BE2C (cell line): ENCODE measurements at regions not wholly inside any gene's neighbourhood (a gene's known extent, or its start where the extent isn't known, plus 50 kb on each side); places are given as distances from the start of the nearest gene placed in this dataset.

ENCODE experiments used
- DNase-seq: peaks from one replicate; pipeline ENCODE4 v3.0.0-alpha.2; 2020
- H3K27me3 ChIP-seq: fragments of 250-450 bp; sonication (Bioruptor Pico); 2 replicates; pipeline ENCODE4 v1.5.1; 2020; ENCODE audit warnings: mild to moderate bottlenecking
- H3K36me3 ChIP-seq: fragments of 250-450 bp; sonication (Bioruptor Pico); 2 replicates; pipeline ENCODE4 v1.5.1; 2020; ENCODE audit warnings: mild to moderate bottlenecking
- H3K4me1 ChIP-seq: fragments of 250-450 bp; sonication (Bioruptor Pico); 2 replicates; pipeline ENCODE4 v1.5.1; 2020
- H3K4me3 ChIP-seq: 2 replicates; pipeline ENCODE4 v1.5.1; 2011; ENCODE audit warnings: low read depth, low read length
- H3K9me3 ChIP-seq: fragments of 250-450 bp; sonication (Bioruptor Pico); 2 replicates; pipeline ENCODE4 v1.5.1; 2020
- TF ChIP-seq, protein P1 (sequence below): IDR thresholded peaks from 2 replicates; pipeline ENCODE4 v1.5.1; 2012; ENCODE audit warnings: mild to moderate bottlenecking, low read depth, low read length

DNA sequence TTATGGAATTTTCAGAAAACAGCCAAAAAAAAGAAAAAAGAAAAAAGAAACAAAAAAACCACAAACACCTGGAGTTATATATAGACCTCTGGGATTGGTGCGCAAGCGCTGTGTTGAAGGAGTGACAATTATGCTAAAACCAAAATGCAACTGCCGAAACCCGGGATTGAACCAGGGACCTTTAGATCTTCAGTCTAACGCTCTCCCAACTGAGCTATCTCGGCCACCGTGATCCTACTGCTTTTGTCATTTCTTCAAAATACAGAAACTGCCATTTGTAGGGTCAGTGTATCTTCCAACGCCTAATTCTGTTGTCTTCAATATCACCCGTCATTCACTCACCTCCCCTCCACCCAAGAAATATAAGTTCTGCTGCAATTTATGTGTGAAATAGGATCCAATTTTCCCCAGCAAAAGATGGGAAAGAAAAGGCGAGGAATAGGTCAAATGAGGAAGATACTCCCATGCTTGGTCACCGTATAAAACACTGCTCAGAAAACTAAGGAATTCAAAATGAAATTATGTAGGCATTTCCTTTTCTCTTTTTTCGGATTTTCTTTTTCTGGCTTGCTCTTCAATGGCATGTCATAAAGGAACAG is 116.0 kb downstream of the TRIM27 start:
- H3K4me1 ChIP-seq: no peaks in the 10 kb centered on the region
- peak overlapping the region; percentile 72 for H3K4me3 ChIP-seq
- H3K36me3 ChIP-seq: no peaks in the 10 kb centered on the region
- H3K9me3 ChIP-seq: no peaks in the 10 kb centered on the region
- peak; percentile 70 for DNase-seq
- TF ChIP-seq, protein P1, sequence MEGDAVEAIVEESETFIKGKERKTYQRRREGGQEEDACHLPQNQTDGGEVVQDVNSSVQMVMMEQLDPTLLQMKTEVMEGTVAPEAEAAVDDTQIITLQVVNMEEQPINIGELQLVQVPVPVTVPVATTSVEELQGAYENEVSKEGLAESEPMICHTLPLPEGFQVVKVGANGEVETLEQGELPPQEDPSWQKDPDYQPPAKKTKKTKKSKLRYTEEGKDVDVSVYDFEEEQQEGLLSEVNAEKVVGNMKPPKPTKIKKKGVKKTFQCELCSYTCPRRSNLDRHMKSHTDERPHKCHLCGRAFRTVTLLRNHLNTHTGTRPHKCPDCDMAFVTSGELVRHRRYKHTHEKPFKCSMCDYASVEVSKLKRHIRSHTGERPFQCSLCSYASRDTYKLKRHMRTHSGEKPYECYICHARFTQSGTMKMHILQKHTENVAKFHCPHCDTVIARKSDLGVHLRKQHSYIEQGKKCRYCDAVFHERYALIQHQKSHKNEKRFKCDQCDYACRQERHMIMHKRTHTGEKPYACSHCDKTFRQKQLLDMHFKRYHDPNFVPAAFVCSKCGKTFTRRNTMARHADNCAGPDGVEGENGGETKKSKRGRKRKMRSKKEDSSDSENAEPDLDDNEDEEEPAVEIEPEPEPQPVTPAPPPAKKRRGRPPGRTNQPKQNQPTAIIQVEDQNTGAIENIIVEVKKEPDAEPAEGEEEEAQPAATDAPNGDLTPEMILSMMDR: no peak
- peaks cover 10% of the 10 kb centered on the region for H3K27me3 ChIP-seq

DNA sequence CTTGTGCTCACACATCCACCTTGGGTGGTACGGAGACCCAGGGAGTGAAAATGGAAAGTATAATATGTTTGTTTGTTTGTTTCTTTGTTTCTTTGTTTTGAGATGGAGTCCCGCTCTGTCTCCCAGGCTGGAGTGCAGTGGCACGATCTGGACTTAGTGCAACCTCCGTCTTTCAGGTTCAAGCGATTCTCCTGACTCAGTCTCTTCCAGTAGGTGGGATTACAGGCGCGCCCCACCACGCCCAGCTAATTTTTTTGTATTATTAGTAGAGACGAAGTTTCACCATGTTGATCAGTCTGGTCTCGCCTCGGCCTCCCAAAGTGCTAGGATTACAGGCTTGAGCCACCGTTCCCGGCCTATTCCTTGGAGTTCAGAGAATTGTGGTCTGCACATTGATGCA is 115.4 kb downstream of the TRIM27 start:
- no peaks in the 10 kb centered on the region for H3K36me3 ChIP-seq
- H3K27me3 ChIP-seq: peaks cover 16% of the 10 kb centered on the region
- H3K4me3 ChIP-seq: peak overlapping the region; percentile 72
- no peaks in the 10 kb centered on the region for H3K9me3 ChIP-seq
- TF ChIP-seq, protein P1: no peak
- no peaks in the 10 kb centered on the region for H3K4me1 ChIP-seq
- DNase-seq: no peak

DNA sequence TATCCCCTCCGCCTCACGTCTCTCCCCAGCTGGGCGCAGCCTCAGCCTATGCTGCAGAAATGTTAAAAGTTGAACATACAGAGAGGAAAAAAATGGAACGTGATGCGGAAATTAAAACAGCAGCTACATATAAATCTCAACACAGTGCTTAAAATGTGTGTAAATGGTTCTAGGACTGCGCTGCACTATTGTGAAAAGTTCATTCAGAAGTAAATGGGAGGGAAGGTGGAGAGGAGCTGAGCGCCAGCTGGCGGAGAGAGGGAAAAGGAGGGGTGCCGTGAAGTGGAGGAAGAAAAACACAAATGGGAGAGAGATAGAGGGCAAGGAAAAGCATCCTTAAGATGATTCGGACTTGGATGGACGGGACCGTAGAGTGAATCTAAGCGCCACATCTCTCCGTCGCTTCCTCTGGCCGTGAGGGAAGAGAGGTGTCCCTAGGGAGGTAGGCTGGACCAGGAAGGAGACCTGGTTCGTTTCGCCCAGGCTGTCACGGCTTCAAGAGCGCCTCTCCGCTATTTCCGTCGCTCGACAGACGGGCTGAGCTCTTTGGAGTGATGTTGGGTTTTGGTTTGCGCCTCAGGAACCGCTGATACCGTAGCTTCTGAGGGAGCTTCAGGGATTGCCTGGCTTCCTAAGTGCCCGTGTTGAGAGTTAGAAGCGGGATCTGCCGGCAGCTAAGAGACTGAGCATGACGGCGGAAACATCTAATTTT is 113.7 kb downstream of the TRIM27 start:
- peak; percentile 57 for DNase-seq
- Histone ChIP-seq H3K4me1 (no peaks in the 10 kb centered on the region), H3K27me3 (peaks cover 30% of the 10 kb centered on the region), H3K9me3 (no peaks in the 10 kb centered on the region), H3K4me3 (peak overlapping the region; percentile 62), H3K36me3 (no peaks in the 10 kb centered on the region)
- TF ChIP-seq, protein P1: peak; percentile 35

DNA sequence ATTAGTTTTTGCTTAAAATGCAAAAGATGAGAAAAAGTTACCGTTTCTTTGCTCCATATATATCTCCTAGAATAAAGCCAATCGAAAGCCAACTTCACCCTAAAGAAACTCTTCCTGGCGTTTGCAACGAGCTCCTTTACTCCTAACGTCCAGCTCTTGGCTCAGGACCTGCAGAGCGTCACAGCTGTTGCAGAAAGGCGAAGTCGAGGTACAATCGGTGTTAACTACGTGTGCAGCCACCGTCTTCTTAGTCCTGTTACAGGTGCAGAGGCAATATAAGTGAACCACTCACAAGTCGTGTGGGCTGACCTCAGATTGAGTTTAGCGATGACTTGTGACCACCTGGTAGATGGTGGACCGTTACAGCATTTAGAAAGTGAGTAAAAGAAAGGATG is 113.1 kb downstream of the TRIM27 start:
- H3K4me3 ChIP-seq: peak overlapping the region; percentile 62
- TF ChIP-seq, protein P1: no peak
- H3K4me1 ChIP-seq: no peaks in the 10 kb centered on the region
- H3K9me3 ChIP-seq: no peaks in the 10 kb centered on the region
- H3K36me3 ChIP-seq: no peaks in the 10 kb centered on the region
- no peak for DNase-seq
- peaks cover 30% of the 10 kb centered on the region for H3K27me3 ChIP-seq

DNA sequence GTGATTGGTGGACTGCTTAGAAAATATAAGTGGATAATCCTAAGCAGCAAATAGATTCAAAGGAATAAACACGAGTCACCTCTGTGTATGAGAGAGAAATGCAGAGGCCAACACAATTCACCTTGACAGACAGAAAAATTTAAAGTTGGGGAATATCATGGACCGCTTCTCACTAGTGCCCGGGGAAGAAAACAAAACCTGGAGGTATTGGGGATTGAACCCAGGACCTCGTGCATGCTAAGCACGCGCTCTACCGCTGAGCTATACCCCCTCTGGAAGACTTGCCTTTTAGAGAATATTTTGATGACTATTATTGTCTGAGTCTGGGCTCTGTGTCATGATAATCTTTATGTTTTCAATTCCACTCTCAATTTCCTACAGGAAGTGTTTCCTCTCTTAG is 111.9 kb downstream of the TRIM27 start:
- TF ChIP-seq, protein P1: no peak
- H3K36me3 ChIP-seq: no peaks in the 10 kb centered on the region
- no peaks in the 10 kb centered on the region for H3K9me3 ChIP-seq
- H3K27me3 ChIP-seq: peaks cover 30% of the 10 kb centered on the region
- H3K4me3 ChIP-seq: peak overlapping the region; percentile 70
- no peaks in the 10 kb centered on the region for H3K4me1 ChIP-seq
- no peak for DNase-seq
